Spleen (tissue), 11 donors: ENCODE measurements at regions not wholly inside any gene's neighbourhood (a gene's known extent, or its start where the extent isn't known, plus 50 kb on each side); places are given as distances from the start of the nearest gene placed in this dataset.

Experiments
- DNase-seq: peaks from one replicate; pipeline ENCODE4 v3.0.0-alpha.2; 2020
- H3K27ac ChIP-seq, 8 donors: fragments of 200-600 bp; sonication (generic) in 7 of 8; 1 replicate in 4 of 8; 2 replicates in 4 of 8; pipeline versions ENCODE4 v1.5.0 to v1.8.0; 2016 to 2021; ENCODE audit warnings: inconsistent platforms in 4 of 8, mild to moderate bottlenecking in 4 of 8, moderate library complexity in 1 of 8
- H3K27me3 ChIP-seq, 7 donors: fragments of 200-600 bp; sonication (generic) in 6 of 7; replicated peaks in 1 of 7; 1 replicate in 4 of 7; 2 replicates in 3 of 7; pipeline versions ENCODE4 v1.5.0 to v1.8.0; 2016 to 2021; ENCODE audit warnings: inconsistent platforms in 3 of 7, mild to moderate bottlenecking in 1 of 7
- H3K36me3 ChIP-seq, 6 donors: fragments of 200-600 bp; sonication (generic) in 5 of 6; 1 replicate in 4 of 6; 2 replicates in 2 of 6; pipeline versions ENCODE4 v1.5.0 to v1.8.0; 2016 to 2021; ENCODE audit warnings: inconsistent platforms in 2 of 6
- H3K4me1 ChIP-seq, 6 donors: fragments of 200-600 bp; sonication (generic) in 5 of 6; 1 replicate in 3 of 6; 2 replicates in 3 of 6; pipeline versions ENCODE4 v1.5.0 to v1.8.0; 2016 to 2021; ENCODE audit warnings: inconsistent platforms in 3 of 6
- H3K4me3 ChIP-seq, 8 donors: fragments of 200-600 bp; sonication (generic) in 7 of 8; 1 replicate in 4 of 8; 2 replicates in 4 of 8; pipeline versions ENCODE4 v1.5.0 to v1.8.0; 2016 to 2021; ENCODE audit warnings: inconsistent platforms in 4 of 8, mild to moderate bottlenecking in 4 of 8, moderate library complexity in 2 of 8
- H3K9me3 ChIP-seq, 8 donors: fragments of 200-600 bp; sonication (generic) in 7 of 8; 1 replicate in 4 of 8; 2 replicates in 4 of 8; pipeline versions ENCODE4 v1.5.0 to v1.8.0; 2016 to 2021; ENCODE audit warnings: inconsistent platforms in 4 of 8
- POLR2A ChIP-seq, 3 donors: fragments of 450-650 bp; IDR thresholded peaks; one replicate each; pipeline ENCODE4 v1.5.1; 2017; ENCODE audit warnings: antibody characterized with exemption in 3 of 3, mild to moderate bottlenecking in 1 of 3
- POLR2AphosphoS5 ChIP-seq, 3 donors: sonication (generic); formaldehyde crosslinking; IDR thresholded peaks; one replicate each; pipeline ENCODE4 v1.5.1; 2017; ENCODE audit warnings: antibody characterized with exemption in 3 of 3
- WGBS, 5 donors: extraction: QIAGEN DNeasy Blood & Tissue Kit in 3 of 5; methylation state at CpG; one replicate each; pipeline versions ENCODE4 v1.1.5 to v1.1.7; 2013 to 2018; 5-methylcytosine and 5-hydroxymethylcytosine counted together
- intact Hi-C: fragments of 100-400 bp; cut with DNase I; formaldehyde crosslinking; loops from one replicate; pipeline ENCODE4 v1.15.0; 2023; ENCODE audit warnings: low total_unique reads
- TF ChIP-seq, protein P1 (sequence below), 11 experiments: fragments of 200-600 bp in 7 of 11; fragments of 450-650 bp in 4 of 11; sonication (generic) in 4 of 11; IDR thresholded peaks in 8 of 11; conservative IDR thresholded peaks in 3 of 11; 1 replicate in 7 of 11; 2 replicates in 4 of 11; pipeline versions ENCODE4 v1.4.0 to v1.8.0; 2016 to 2021; ENCODE audit warnings: antibody characterized with exemption in 11 of 11, inconsistent platforms in 4 of 11, mild to moderate bottlenecking in 1 of 11
- donor health status: healthy with polysubstance abuse.
- donor health status: DM: no; HTN: no; CAD: no; lungs with moderate emphysema.
- donor health status: DM: no; HTN: no; CAD: no.
- donor health status: Bipolar disorder and iron deficiency.
- donor health status: healthy.
- donor health status: DM: no; HTN: no; CAD: no.
- donor health status: DM: yes; HTN: yes; CAD: no.

- H3K4me3 ChIP-seq = no peak overlapping the region
- no peak for TF ChIP-seq POLR2AphosphoS5 (IDR thresholded peaks at IDR 0.05)
- no peak for TF ChIP-seq POLR2A (IDR thresholded peaks at IDR 0.05)
- TF ChIP-seq, protein P1, sequence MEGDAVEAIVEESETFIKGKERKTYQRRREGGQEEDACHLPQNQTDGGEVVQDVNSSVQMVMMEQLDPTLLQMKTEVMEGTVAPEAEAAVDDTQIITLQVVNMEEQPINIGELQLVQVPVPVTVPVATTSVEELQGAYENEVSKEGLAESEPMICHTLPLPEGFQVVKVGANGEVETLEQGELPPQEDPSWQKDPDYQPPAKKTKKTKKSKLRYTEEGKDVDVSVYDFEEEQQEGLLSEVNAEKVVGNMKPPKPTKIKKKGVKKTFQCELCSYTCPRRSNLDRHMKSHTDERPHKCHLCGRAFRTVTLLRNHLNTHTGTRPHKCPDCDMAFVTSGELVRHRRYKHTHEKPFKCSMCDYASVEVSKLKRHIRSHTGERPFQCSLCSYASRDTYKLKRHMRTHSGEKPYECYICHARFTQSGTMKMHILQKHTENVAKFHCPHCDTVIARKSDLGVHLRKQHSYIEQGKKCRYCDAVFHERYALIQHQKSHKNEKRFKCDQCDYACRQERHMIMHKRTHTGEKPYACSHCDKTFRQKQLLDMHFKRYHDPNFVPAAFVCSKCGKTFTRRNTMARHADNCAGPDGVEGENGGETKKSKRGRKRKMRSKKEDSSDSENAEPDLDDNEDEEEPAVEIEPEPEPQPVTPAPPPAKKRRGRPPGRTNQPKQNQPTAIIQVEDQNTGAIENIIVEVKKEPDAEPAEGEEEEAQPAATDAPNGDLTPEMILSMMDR (IDR thresholded peaks at IDR 0.05 in 8 of 11, conservative IDR thresholded peaks at IDR 0.05 in 3 of 11) = no peak
- H3K36me3 ChIP-seq = no peaks in the 10 kb centered on the region
- no peak for DNase-seq
- H3K27ac ChIP-seq = no peak overlapping the region
- no peaks in the 10 kb centered on the region for H3K9me3 ChIP-seq
- peaks cover 0 to 18% (median 13%) of the 10 kb centered on the region in 6 donors for H3K4me1 ChIP-seq
- intact Hi-C loops = no loop called here
- H3K27me3 ChIP-seq = no peaks in the 10 kb centered on the region
Observed at GRCh38 chr11:128254941-128255340, 332.4 kb downstream of the ETS1 start.

GRCh38 chr11:128251140-128251539 lies 336.2 kb downstream of the ETS1 start:
- 78 to 89% (median 84%) methylated on average over 2 of the region's 2 CpGs for WGBS, 5 donors
- H3K27me3 ChIP-seq = no peaks in the 10 kb centered on the region
- no peak overlapping the region for H3K4me3 ChIP-seq
- DNase-seq = no peak
- intact Hi-C loops = no loop called here
- H3K9me3 ChIP-seq = no peaks in the 10 kb centered on the region
- TF ChIP-seq, protein P1 (IDR thresholded peaks at IDR 0.05 in 8 of 11, conservative IDR thresholded peaks at IDR 0.05 in 3 of 11) = no peak
- TF ChIP-seq POLR2A (IDR thresholded peaks at IDR 0.05) = no peak
- no peak for TF ChIP-seq POLR2AphosphoS5 (IDR thresholded peaks at IDR 0.05)
- no peak overlapping the region for H3K27ac ChIP-seq
- no peaks in the 10 kb centered on the region for H3K36me3 ChIP-seq
- peaks cover 0 to 4% (median 0%) of the 10 kb centered on the region in 6 donors for H3K4me1 ChIP-seq

DNA sequence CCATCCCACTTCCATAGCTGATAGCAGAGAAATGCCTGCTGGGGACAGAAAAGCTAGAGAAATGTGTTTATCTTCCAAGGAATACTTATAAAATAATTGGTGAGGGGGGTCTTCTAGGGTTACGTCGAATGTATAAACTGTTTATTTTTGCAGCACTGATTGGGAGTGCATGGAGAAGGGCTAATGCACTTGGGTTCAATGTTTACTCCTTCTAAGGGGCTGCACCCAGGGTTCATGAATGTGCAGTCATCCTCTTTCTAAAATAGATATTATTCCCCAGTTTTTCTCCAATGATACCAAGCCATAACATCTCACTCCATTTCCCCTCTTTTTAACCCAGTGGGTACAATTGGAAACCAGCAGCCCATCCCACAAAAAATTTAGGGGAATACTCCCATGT lies 336.9 kb downstream of the ETS1 start:
- H3K27ac ChIP-seq = no peak overlapping the region
- DNase-seq = no peak
- H3K9me3 ChIP-seq = no peaks in the 10 kb centered on the region
- H3K36me3 ChIP-seq = no peaks in the 10 kb centered on the region
- no peak overlapping the region for H3K4me3 ChIP-seq
- no peaks in the 10 kb centered on the region for H3K27me3 ChIP-seq
- no peak for TF ChIP-seq POLR2A (IDR thresholded peaks at IDR 0.05)
- TF ChIP-seq, protein P1 (IDR thresholded peaks at IDR 0.05 in 8 of 11, conservative IDR thresholded peaks at IDR 0.05 in 3 of 11) = no peak
- TF ChIP-seq POLR2AphosphoS5 (IDR thresholded peaks at IDR 0.05) = no peak
- WGBS, 5 donors = 74 to 93% (median 89%) methylated on average over 2 of the region's 2 CpGs
- H3K4me1 ChIP-seq = peaks cover 0 to 4% (median 0%) of the 10 kb centered on the region in 6 donors
- intact Hi-C loops = no loop called here

DNA sequence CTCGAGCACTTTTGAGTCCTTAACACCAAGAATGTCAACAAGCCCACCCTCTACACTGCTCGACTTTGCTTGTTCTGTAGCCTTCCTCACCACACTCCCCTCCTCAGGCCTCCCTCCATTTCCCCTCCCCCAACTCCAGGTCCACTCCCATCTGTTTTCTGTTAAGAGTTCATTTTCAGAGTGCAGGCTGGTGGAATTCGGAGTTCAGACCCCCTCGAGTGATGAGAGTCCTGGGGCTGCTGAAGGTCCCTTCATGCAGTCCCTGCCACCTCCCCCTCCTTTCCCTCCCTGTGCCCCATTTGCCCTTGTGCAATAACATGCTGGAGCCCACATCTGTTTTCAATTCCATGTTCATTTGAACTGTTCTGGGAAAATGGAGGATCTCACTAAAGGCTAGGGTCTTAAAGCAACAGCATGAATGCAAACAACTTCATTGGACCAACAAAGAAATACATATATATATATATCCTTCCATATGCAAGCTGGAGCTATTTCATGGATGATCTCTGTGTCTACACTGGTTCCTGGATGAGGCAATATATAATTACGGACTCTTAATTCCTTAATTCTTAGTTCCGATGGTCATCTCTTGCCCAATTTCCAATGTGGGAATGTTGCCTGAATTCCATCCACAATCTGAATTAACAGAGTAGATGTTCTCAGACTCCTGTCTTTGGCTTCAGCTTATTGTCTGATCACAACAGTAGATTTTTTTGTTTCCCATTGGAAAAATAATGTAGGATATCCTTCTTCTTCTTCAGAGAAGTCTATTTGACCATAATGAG lies 340.4 kb downstream of the ETS1 start:
- Histone ChIP-seq H3K27ac (peak overlapping the region in 1 of 8 donors; percentile 15), H3K4me3 (no peak overlapping the region), H3K27me3 (no peaks in the 10 kb centered on the region), H3K36me3 (no peaks in the 10 kb centered on the region), H3K4me1 (no peaks in the 10 kb centered on the region), H3K9me3 (no peaks in the 10 kb centered on the region)
- intact Hi-C loops = no loop called here
- DNase-seq = no peak
- TF ChIP-seq POLR2A (IDR thresholded peaks at IDR 0.05) = no peak
- TF ChIP-seq, protein P1 (IDR thresholded peaks at IDR 0.05 in 8 of 11, conservative IDR thresholded peaks at IDR 0.05 in 3 of 11) = no peak
- no peak for TF ChIP-seq POLR2AphosphoS5 (IDR thresholded peaks at IDR 0.05)
- WGBS, 5 donors = 78 to 87% (median 82%) methylated on average over 6 of the region's 6 CpGs
